ENCODE measurements at regions not wholly inside any gene's neighbourhood (a gene's known extent, or its start where the extent isn't known, plus 50 kb on each side); places are given as distances from the start of the nearest gene placed in this dataset.

DNA sequence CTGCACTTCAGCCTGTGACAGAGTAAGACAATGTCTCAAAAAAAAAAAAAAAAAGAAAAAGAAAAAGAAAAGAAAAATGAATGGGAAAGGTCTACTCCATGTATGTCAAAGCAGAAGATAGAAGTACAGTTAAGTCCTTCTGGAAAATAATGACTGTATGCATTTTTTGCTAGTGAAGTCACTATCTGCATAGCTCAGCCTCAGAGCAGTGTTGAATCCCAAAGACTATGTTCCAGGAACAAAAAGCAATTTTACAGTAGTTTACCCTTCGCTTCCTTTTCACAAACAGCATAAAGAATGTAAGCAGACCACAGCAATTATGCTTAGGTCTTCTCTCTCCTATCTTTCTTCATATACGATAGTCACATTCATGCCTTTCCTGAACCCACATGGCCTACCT is 497.4 kb downstream of the CMPK2 start:
- no peaks in the 10 kb centered on the region for H3K36me3 Mint-ChIP-seq (ENCODE audit: low read depth)
- H3K4me3 Mint-ChIP-seq = no peak overlapping the region
- TF ChIP-seq, protein P1, sequence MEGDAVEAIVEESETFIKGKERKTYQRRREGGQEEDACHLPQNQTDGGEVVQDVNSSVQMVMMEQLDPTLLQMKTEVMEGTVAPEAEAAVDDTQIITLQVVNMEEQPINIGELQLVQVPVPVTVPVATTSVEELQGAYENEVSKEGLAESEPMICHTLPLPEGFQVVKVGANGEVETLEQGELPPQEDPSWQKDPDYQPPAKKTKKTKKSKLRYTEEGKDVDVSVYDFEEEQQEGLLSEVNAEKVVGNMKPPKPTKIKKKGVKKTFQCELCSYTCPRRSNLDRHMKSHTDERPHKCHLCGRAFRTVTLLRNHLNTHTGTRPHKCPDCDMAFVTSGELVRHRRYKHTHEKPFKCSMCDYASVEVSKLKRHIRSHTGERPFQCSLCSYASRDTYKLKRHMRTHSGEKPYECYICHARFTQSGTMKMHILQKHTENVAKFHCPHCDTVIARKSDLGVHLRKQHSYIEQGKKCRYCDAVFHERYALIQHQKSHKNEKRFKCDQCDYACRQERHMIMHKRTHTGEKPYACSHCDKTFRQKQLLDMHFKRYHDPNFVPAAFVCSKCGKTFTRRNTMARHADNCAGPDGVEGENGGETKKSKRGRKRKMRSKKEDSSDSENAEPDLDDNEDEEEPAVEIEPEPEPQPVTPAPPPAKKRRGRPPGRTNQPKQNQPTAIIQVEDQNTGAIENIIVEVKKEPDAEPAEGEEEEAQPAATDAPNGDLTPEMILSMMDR (IDR thresholded peaks at IDR 0.05) = no peak
- no peak for DNase-seq
- H3K27me3 Mint-ChIP-seq (ENCODE audit: low read depth, poor library complexity) = no peaks in the 10 kb centered on the region
- H3K4me1 Mint-ChIP-seq = peaks cover 27% of the 10 kb centered on the region
- peaks cover 2% of the 10 kb centered on the region for H3K9me3 Mint-ChIP-seq
- no peak overlapping the region for H3K27ac Mint-ChIP-seq

DNA sequence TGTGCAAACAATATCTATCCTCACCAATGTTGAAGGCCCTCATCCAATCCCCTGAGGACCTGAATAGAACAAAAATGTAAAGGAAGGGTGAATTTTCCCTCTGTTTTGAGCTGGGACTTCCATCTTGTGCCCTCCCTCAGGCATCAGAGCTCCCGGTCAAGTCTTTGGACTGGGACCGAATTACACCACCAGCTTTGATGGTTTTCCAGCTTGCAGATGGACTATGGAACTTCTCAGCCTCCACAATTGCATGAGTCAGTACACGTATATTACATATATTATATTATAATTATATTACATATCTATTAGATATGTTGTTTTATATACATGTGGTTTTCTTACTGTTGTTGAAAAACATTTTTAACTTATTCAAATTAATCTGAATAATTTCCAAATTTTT is 496.4 kb downstream of the CMPK2 start:
- H3K36me3 Mint-ChIP-seq (ENCODE audit: low read depth) = peaks cover 4% of the 10 kb centered on the region
- H3K9me3 Mint-ChIP-seq = peaks cover 12% of the 10 kb centered on the region
- peaks cover 30% of the 10 kb centered on the region for H3K4me1 Mint-ChIP-seq
- DNase-seq = no peak
- no peak overlapping the region for H3K4me3 Mint-ChIP-seq
- no peaks in the 10 kb centered on the region for H3K27me3 Mint-ChIP-seq (ENCODE audit: low read depth, poor library complexity)
- H3K27ac Mint-ChIP-seq = no peak overlapping the region
- TF ChIP-seq, protein P1 (IDR thresholded peaks at IDR 0.05) = no peak

DNA sequence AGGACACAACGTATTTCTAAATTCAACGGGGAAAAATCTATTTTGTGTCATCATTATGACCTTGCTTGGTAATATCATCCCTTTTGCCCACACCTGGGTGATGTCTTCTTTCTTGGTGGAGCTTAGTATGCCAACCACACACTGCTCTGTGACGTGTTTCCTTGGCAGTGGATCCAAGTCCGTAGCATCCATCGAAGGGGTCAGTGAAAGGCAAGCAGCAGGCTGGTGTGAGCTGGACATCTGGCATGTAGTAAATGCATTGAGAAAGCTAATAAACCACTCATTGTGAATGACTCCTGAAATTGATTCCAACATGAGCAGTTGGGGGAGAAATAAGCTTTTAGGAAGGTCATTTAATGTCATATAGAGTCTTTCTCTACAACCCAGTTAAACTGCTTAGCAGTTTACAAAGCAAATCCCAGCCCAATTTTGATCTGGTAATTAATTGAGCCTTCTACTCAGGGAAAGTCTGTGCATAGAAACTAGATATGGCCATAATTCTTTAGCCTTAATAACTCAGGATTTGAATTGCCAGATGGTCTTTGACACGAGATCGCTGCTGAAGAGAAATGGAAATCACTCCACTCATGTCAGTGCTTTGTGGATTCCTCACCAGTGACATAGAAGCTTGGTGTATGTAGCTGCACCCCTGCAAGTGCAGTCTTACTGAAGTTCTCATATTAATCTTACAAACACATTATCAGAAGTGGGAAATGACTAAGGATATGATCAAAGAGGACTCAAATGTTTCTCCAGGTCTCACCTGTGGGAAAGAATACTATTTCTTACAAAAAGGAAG is 494.8 kb downstream of the CMPK2 start:
- Mint-ChIP-seq H3K27ac (peak overlapping the region; percentile 77), H3K36me3 (ENCODE audit: low read depth) (peaks cover 8% of the 10 kb centered on the region), H3K4me3 (no peak overlapping the region), H3K4me1 (peaks cover 30% of the 10 kb centered on the region), H3K9me3 (peaks cover 26% of the 10 kb centered on the region), H3K27me3 (ENCODE audit: low read depth, poor library complexity) (no peaks in the 10 kb centered on the region)
- no peak for DNase-seq
- TF ChIP-seq, protein P1 (IDR thresholded peaks at IDR 0.05) = no peak

DNA sequence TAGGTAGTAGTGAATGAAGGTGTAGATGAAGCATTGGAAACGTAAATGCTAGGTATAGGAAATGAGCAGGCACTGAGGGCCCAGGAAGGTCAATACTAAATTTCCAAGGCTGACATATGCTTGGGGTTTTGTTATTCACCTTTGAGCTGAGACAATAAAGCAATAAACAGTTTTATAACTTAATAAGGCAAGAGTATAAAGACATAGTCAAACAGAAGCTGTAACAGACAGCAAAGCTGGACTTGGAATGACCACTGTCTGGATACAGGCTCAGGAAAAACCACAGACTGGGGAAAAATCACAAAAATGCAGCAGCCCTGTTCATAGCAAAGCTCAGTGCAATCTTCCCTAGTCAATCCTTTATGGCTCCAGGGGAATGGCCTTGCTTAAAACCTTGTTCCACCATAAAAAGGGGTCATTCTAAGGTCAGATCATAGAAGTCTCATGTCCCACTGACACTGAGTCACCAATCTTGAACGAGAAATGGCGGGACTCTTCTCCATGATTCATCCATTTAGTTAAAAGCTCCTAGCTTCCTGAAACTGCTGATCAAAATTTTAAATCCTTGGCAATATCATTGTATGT is 493.3 kb downstream of the CMPK2 start:
- H3K27ac Mint-ChIP-seq = peak overlapping the region; percentile 81
- TF ChIP-seq, protein P1 (IDR thresholded peaks at IDR 0.05) = no peak
- no peak for DNase-seq
- peaks cover 30% of the 10 kb centered on the region for H3K4me1 Mint-ChIP-seq
- peaks cover 8% of the 10 kb centered on the region for H3K36me3 Mint-ChIP-seq (ENCODE audit: low read depth)
- peaks cover 38% of the 10 kb centered on the region for H3K9me3 Mint-ChIP-seq
- H3K27me3 Mint-ChIP-seq (ENCODE audit: low read depth, poor library complexity) = no peaks in the 10 kb centered on the region
- no peak overlapping the region for H3K4me3 Mint-ChIP-seq

DNA sequence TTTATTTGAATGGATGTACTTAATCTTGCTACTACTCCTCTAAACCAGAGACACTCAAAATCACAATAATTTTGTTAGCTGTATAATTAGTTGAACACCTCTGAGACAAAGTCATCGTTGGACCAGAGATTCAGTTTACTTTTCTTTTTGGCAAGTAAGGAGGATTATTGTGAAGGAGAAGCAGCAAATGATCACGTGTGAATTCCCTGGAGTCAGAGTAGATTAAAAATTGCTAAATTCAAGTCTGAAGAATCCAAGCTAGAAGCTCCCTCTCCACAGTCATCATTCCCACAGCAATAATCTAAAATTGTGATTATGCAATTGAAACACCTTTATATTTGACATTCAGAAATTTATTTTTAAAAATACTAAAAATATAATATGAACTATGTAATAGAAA is 484.4 kb downstream of the CMPK2 start:
- no peak for DNase-seq
- Mint-ChIP-seq H3K27ac (no peak overlapping the region), H3K9me3 (peaks cover 28% of the 10 kb centered on the region), H3K36me3 (ENCODE audit: low read depth) (no peaks in the 10 kb centered on the region), H3K4me3 (no peak overlapping the region), H3K27me3 (ENCODE audit: low read depth, poor library complexity) (no peaks in the 10 kb centered on the region), H3K4me1 (no peaks in the 10 kb centered on the region)
- TF ChIP-seq, protein P1 (IDR thresholded peaks at IDR 0.05) = no peak

DNA sequence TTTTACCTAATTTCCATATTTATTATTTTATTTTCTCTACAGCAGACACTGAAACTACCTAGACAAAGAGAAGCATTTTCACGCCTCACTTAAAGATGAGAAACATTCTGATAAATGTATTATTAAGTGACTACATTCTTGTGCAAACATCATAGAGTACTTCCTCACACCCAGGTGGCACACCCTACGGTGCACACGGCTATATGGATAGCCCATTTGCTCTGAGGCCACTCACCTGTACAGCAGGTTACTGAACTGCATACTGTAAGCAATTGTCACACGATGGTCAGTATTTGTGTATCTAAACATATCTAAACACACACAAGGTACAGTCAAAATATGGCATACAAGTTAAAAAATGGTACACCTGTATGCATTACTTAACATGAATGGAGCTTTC is 481.4 kb downstream of the CMPK2 start:
- Mint-ChIP-seq H3K9me3 (peaks cover 4% of the 10 kb centered on the region), H3K36me3 (ENCODE audit: low read depth) (no peaks in the 10 kb centered on the region), H3K27ac (no peak overlapping the region), H3K27me3 (ENCODE audit: low read depth, poor library complexity) (peaks cover 4% of the 10 kb centered on the region), H3K4me3 (no peak overlapping the region), H3K4me1 (no peaks in the 10 kb centered on the region)
- no peak for DNase-seq
- TF ChIP-seq, protein P1 (IDR thresholded peaks at IDR 0.05) = no peak
